IPS DF 4.7 (cell line): ENCODE measurements at regions not wholly inside any gene's neighbourhood (a gene's known extent, or its start where the extent isn't known, plus 50 kb on each side); places are given as distances from the start of the nearest gene placed in this dataset.

Source experiments
- DNase-seq: peaks from one replicate; pipeline ENCODE4 v3.0.0-alpha.2; 2013; ENCODE audit warnings: low spot score; ENCODE audit errors: extremely low read depth

DNA sequence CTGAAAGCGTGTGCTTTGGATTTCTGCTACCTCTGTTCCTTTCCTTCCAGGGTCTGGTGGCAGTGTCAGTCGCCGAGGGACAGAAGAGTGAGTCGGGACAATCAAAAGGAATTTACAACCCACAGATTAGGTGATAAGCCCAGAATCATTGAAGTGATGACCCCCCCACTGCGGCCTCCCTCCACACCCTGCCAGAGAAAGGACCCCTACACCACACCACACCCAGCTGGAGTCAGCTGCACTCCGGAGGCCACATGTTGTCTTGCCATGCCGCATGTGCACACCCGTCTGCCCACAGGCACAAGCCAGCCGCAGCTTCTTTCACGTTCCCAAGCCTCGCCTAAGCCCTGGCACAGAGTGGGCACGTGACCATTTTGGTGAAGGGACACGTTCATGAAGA is 366.8 kb upstream of the SALL3 start:
- DNase-seq = no peak

DNA sequence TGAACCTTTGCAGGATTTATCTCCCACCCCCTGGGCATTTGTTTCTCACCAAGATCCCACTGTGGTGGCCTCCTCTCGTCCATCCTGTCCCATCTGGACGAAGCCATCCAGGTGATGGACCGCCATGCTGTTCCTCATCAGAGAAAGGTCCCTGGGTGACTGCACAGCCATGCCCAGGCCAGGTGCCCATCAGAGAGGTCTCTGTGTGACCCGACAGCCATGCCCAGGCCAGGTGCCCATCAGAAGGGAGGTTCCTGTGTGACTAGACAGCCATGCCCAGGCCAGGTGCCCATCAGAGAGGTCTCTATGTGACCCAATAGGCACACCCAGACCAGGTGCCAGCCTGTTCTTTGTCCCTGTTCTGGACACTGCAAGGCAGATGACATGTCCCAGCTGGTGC is 360.9 kb upstream of the SALL3 start:
- no peak for DNase-seq

DNA sequence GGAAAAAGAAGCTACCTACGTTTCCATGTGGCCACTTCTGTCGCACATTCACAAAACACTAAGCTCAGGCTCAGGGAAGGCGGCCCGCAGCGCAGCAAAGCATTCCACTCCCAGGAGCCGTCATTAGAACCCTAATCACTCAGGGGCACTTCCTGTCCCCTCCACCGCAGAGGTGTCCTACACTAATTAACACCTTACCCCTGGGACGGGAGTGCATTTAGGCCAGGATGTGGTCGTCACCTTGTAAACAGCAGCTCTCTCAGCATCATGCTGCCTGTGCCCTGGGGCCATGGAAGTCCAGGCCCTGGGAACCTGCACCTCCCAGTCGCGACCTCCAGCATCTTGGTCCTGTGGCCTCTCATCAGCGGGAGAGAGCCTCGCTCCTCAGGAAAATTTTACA is 359.8 kb upstream of the SALL3 start:
- DNase-seq = no peak

DNA sequence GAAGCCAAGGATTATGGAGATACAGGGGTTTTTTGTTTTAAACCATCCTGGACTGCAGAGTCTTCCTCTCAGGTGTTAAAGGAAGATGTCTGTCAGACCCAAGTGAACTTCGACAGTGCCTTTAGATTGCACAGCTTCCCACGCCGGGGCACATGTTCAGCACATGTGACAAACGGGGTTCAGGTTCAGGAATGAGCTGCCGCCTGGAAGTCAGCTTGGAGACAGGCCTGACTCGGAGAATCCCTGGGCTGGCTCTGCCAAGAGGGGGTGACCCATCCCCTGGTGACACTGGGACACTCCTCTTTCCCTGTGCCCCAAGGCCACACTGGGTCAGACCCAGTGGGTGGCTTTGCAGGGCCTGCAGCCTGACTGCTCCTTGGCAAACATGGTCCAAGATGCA is 359.3 kb upstream of the SALL3 start:
- DNase-seq = no peak

DNA sequence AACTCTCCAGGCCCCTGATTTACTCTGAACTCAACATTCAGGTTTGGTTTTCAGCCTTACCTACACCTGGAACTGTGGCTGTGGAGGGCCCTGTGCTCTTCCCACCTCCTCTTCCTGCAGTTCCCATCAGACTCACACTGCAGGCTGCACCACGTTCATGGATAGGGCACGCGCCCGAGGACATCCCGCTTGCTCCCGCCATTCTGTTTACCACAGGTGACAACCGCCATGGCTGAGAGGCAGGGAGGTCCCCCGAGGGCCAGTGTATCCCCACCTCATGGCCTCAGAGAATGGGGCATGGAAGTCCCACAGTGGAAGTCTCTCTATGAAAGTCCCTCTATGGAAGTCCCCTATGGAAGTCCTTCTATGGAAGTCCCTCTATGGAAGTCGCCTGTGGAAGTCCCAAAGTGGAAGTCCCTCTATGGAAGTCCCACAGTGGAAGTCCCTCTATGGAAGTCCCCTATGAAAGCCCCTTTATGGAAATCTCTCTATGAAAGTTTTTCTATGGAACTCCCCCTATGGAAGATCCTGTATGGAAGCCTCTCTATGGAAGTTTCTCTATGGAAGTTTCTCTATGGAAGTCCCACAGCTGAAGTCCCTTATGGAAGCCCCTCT is 358.4 kb upstream of the SALL3 start:
- no peak for DNase-seq

DNA sequence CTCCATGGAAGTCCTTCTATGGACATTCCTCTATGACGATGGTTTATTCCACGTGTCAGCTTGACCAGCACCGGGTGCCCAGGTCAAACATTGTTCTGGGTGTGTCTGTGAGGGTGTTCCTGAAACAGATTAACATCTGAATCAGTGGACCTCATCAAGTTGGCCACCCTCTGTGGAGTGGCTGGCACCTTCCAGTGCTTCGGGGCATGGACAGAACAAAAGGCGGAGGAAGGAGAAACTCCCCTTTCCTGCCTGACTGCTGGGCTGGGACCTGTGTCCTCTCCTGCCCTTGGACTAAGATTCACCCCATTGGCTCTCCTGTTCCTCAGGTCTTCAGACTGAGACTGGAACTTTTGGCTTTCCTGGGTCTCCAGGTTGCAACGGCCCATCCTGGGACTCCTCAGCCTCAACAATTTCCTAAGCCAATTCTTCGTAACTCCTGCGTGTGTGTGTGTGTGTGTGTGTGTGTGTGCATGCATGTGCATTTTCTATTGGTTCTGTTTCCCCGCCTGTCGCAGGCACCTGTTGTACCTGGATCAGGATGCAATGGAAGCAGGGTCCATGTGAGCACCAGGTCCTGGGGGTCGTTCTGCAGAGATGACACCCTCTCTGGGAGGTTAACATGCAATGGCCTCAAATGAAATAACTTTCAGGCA is 357.2 kb upstream of the SALL3 start:
- DNase-seq = no peak

DNA sequence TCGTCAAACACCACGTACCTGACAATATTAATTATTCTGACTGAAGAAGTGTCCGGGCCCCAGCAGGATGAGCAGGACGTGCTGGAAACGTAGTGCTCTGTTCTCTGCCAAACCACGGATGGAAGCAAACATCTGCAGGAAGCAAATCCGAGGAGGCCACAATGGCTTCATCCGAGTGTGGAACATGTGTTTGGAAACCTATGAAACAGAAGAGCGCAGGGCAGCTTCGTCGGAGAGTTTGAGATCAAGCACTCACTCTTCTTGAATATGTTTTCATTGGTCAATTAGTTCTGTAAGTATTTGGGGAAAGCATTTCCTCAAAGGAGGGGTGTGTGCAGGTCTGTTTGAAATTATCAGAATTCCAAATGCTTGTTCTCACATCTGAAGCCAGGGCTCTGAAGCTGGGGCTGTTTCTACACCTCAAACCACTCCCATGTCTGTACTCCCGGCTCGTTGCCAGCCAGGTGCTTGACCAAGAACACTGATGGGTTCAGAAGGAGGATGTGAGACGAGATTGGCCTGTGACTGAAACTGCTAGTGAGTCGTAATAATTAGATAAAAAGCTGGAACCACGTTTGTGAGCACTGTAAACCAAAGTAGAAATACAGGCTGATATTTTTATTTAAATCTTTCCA is 356.6 kb upstream of the SALL3 start:
- no peak for DNase-seq

DNA sequence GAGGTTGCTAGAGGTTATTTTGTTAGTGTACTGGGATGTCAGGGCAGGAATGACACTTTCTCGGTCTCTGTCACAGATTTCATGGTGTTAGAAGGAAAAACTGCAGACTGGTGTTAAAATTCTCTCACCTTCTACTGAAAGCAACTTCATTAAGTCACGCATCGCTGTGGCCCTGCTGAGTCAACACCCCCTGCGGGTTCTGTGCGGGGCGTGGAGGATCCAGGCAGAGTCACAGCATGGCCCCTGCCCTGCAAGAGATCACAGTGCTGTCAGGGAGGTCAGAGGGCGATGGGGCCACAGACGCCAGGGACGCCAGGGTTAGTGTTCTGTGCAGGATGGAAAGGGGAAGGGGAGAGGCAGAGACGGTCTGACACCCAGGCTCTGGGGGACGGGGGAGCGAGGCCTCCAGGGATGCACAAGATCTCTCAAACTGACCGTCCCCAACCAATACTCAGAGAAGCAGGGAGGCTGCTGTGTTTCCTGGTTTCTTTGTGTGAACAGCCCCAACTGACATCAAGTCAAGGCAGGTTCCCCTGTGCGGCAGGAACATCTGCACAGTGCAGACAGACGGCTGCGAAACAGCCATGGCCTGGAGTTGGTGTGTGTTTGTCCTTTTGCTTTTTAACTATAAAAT is 354.9 kb upstream of the SALL3 start:
- no peak for DNase-seq

DNA sequence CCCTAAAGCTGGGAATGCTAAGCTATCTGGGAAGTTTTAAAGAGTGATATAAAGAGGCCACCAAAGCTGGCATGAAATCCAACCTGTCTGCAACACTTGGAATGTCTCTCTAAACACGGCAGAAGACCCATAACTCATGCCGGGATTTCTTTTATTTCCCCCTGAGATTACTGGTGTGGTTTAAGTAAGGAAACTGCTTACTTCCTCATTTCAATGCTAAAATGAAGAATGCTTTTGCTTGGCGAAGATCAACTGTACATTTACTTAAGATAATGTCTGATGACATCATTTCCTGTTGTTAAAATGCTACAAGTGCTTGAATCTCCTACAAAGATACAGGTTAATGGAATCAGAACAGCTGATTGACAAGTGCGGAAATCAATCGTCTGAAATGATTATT is 353.8 kb upstream of the SALL3 start:
- no peak for DNase-seq

DNA sequence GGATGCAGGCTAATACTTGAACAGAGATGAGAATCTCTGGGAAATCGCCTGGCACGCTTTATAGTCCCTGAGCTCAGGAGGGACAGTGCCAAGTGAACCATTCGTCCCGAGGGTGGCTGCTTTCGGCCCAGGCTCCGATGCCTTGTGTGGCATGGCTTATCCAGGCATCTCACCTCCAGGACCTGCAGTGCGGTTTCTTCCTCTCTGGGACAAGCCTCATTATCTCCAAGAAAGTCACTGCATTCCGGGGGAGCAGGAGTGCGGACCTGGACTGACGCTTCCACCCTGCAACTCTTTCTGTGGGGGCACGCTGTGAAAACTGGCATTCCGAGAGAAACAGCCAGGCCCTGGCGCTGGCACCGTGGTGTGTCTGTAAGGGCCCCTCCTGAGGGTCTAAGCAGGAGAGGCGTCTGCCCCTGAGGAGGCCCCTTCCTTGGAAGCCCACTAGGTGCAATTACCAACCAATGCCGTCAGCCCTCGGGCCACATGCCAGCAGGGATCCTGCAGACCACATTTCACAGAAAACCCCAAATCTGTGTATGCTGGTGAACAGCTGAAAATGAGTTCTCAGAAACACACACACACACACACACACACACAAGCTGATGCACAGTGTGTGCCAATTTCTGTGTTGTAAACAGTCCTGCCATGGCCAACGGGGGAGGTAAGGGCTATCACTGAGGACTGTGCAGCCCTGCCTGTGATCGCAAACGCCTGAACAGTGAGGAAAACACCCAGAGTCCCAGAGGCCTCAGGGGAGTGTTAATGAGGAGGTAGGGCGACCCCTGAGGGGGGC is 351.9 kb upstream of the SALL3 start:
- no peak for DNase-seq

DNA sequence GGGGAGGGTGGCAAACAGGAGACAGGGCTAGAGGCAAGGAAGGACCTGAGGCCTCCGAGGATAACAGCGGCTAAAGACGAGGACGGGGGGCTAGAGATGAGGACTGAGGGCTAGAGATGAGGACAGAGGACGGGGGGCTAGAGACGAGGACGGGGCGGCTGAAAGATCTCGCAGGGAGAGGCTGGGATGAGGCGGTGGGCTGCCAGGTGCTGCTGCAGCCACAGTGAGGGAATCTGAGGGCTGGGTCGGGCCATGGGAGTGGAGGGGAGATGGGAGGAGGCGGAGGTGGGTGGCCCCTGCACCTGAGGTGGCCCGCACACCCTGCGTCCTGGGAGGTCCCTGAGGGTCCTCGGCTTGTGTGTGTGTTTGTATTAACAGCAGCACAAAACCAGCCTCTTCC is 350.2 kb upstream of the SALL3 start:
- no peak for DNase-seq

DNA sequence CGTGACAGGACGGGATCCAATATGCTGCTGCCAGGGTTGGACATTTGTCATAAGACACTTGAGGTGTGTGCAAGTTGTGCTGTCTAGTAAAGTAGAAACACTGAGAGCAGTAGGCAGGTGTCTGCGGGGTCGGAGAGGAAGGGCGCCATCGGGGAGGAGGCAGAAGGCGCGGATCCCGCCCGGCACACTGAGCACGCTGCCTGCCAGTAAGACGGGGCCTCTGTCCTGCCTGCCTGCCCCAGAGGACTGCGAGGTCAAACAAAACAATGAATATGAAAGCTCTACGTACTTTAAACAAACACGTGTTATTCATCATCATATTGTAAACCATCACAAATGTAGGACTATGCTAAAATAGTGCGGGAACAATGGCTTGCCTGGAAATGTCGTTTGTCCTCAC is 349.3 kb upstream of the SALL3 start:
- no peak for DNase-seq

DNA sequence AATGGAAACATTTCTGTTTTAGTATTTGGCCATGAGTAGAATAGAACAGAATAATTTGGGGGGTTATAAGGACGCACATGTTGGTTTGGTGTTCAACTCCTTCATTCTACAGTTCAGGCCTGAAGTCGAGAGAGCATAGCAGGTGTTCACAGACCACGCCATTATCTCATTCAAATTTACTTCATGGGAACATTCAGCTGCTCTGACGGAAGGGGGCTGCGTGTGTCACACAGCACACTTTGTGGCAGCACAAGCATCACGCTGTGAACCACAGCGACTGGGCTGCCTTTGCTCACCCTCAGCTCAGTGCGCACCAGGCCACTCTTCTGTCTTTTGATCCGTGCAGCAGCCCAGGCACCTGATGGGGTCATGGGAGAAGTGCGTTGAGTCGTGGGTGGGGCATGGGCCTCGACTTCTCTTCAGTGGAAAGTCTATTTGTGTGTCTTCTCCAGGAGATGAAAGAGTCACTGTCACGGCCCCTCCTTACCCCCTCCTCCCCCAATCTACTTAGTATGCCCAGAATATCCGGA is 348.6 kb upstream of the SALL3 start:
- no peak for DNase-seq

DNA sequence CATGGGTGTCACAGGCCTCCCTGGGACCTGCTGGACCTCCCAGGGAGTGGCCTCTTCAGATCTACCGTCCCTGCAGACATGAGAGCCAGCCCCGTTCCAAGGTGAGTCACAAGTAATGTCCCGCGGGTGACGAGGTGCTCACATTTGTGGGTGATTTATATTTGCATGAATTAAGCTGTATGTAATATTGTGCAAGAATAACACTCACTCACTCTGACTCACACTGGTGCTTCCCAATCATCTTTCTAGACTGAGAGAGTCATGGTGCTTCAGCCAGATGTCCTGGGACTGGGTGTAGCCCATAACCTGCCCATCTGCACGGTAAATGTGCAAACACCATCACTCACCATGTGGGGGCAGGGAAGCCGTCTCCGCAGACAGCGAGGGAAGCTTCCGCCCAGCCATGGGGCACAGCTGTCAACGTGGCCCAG is 347.5 kb upstream of the SALL3 start:
- no peak for DNase-seq

DNA sequence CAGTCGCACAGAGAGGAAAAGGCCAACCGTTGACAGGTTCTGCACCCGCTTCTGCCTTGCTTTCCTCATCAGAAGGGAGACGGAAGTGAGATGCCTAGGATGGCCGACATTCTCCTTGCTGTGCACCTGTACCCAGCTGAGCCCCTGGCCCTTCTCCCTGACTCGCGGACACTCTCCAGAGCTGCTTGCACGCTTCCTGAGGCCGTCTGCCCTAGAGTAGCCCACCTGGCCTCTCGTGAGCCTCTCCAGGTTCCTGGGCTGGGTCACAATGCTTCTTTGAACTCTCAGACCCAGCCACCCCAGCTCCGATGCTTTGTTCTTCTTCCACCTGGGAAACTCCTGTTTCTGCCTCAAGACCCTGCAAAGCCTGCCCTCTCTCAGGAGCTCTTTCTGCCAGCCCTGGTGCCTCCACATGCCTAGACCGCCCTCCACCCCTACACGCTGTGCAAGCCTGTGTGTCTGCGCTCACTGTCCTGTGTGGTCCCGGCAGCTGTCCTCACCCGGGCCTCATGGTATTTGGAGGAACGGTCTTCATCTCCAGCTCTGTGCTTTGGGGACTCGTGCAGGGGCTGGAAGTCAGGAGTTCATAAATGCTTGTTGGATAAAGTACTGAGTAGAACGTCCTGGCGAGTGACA is 345.4 kb upstream of the SALL3 start:
- no peak for DNase-seq

DNA sequence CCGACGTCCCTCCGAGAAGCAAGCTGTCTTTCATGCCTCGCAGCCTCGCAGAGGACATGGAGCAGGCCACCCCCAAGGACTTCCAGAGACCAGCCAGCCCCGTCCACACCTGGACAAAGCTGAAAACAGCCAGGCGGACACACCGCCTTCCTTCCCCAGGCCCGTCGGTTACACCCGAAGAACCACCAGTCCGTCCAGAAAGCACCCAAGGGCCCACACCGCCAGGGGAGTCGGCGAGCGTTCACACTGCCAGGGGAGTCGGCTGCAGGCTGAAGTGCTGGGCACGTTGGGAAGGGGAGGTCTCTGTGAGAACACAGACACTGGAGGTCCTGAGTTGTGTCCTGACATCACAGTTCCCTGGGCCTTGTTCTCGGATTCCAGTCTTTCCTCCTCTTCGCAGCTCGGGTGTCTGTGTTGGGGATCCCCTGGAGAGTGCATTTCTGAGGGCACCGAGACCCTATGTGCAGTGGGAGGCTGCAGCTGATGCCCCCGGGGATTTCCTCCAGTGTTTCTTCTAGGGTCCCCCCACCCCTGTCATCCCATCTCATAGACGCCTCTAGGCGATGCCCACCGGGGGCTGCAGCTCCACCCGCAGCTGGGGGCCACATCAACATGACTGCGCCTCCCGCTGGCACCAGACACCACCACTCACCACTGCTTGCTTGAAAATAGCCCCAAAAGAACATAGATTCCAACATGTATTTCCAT is 344.4 kb upstream of the SALL3 start:
- DNase-seq = no peak

DNA sequence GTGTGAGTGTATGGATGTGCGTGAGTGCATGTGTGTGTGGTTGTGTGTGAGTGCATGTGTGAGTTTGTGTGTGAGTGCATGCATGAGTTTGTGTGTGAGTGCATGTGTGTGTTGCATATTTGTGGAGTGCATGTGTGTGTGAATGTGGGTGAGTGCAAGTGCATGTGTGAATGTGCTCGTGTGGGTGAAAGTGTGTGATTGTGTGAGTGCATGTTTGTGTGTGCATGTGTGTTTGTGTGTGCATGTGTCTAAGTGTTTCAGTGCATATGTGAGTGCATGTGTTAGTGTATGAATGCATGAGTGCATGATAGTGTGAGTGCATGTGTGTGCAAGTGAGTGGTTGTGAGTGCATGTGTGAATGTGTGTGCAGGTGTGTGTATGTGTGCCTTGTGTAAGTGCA is 343.4 kb upstream of the SALL3 start:
- no peak for DNase-seq

DNA sequence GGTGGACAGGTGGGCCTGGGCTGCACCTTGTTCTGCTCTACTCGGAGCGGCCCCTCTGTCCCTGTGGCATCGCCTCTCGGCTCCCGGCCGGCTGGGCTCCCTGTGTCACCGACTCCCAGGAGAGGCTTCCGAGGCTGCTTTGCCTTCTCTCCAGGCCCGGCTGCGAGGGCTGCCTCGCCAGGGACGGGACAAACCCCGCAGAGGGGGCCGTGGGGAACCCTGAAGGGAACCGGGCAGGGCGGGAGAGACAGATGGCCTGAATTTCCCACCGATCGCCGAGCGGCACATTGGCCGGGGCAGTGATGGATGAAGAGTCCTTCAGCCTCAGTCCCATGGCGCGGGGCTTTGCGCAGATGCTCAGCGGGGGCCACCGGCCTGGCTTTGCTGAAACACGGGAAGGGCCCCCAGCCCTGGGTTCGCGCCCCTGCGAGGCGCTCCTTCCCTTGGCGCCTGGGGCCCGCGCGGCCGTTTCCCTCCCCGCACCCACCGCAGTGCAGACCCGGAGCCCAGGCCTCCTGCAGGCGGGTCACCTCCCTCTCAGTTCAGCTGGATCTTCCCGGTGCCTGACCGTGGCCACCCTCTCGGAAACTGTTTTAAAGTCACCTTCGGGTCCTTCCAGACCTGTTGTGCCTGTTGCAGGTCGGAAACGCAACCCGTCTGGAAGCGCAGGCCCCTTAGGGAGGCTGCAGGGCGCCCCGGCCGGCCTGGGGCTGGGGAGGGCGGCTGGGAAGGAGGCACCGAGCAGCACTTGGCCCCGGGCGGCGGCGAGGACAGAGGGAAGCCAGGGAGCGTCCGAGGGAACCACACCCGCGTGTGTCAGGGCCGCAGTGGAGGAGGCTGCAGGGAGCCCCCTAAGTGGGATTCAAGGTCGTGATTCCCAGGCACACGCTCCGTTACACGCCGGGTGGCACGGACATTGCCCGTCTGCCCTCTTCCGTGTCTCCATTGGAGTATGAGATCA is 341.9 kb upstream of the SALL3 start:
- no peak for DNase-seq
